AG09319 (cell line): ENCODE measurements at regions not wholly inside any gene's neighbourhood (a gene's known extent, or its start where the extent isn't known, plus 50 kb on each side); places are given as distances from the start of the nearest gene placed in this dataset.
"Not testable (repeated sequence)": the region's sequence is repeated elsewhere in the genome, so short reads cannot be mapped to it uniquely, and the experiment has no call there.

Source experiments
- DNase-seq: peaks from one replicate; pipeline ENCODE4 v3.0.0-alpha.2; 2010; ENCODE audit warnings: low read depth; ENCODE audit errors: extremely low read depth
- TF ChIP-seq, protein P1 (sequence below): IDR thresholded peaks from 2 replicates; pipeline ENCODE4 v1.5.1; 2011; ENCODE audit warnings: low read depth, mild to moderate bottlenecking, inconsistent platforms, low read length, moderate library complexity

DNA sequence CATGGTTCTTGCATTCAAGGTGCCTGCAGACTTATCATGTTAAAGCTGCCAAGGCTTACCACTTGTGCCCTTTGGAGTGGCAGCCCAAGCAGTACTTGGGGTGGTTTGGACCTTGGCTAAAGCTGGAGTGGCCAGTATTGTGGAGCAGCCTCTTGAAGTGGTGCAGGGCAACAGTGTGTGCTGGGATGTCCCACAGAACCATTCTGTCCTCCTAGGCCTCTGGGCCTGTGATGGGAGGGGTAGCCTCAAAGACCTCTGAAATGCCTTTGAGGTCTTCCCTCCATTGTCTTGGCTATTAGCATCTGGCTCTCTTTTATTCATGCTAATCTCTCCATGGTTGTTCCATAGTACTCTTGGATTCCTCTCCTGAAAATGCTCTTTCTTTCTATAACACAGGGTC is 78.2 kb upstream of the SLC24A4 start:
- TF ChIP-seq, protein P1, sequence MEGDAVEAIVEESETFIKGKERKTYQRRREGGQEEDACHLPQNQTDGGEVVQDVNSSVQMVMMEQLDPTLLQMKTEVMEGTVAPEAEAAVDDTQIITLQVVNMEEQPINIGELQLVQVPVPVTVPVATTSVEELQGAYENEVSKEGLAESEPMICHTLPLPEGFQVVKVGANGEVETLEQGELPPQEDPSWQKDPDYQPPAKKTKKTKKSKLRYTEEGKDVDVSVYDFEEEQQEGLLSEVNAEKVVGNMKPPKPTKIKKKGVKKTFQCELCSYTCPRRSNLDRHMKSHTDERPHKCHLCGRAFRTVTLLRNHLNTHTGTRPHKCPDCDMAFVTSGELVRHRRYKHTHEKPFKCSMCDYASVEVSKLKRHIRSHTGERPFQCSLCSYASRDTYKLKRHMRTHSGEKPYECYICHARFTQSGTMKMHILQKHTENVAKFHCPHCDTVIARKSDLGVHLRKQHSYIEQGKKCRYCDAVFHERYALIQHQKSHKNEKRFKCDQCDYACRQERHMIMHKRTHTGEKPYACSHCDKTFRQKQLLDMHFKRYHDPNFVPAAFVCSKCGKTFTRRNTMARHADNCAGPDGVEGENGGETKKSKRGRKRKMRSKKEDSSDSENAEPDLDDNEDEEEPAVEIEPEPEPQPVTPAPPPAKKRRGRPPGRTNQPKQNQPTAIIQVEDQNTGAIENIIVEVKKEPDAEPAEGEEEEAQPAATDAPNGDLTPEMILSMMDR, result no peak
- no peak for DNase-seq

- no peak for DNase-seq
- TF ChIP-seq, protein P1, result no peak
Measured at GRCh38 chr14:92247341-92247740, 75.6 kb upstream of the SLC24A4 start.

DNA sequence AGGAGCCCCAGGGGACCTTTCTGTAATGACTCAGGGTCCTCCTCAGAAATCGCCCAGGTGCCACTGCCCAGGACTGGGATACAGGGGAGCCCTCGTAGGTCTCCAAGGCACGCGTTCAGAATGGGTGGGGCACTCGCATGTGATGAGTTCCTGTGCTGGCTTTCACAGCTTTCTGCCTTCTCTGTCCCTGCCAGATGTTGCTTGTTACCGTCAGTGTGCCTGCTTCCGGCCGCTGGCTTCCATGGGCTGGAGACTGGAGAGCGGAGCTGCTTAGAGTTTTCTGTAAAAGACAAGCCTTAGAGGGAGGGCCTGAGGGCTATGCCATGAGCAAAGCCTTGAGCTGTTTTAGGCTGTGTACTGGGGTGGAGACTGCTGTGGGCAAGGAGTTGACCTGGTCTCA is 75.0 kb upstream of the SLC24A4 start:
- no peak for DNase-seq
- TF ChIP-seq, protein P1, result no peak

DNA sequence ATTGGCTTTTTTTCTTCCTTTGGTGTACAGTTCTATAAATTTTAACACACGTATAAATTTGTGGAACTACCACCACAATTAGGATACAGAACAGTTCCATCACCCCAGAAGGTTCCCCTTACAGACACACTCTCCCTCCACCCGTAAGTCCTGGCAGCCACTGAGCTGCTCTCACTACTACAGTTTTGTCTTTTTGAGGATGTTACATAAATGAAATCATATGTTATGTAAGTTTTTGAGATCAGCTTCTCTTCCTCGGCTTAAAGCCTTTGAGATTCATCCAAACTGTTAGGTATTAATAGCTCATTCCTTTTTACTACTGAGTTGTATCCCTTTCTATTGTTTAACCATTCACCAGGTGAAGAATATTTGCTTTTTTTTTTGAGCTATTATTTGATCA is 74.3 kb upstream of the SLC24A4 start:
- DNase-seq, result no peak
- TF ChIP-seq, protein P1, result no peak

DNA sequence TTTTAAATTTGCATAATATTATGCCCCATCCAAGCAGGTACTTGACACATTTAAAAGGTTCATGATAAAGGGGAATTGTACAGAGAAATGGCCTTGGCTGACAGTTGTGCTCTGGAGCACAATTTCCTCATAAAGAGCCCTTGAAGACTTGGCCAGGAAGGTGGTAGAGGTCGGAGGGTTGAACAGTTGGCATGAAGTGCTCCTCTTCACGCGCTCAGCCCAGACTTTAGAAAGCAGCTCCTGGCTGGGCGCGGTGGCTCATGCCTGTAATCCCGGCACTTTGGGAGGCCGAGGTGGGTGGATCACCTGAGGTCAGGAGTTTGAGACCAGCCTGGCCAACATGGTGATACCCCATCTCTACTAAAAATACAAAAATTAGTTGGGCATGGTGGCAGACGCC is 72.6 kb upstream of the SLC24A4 start:
- not testable (repeated sequence) for DNase-seq

DNA sequence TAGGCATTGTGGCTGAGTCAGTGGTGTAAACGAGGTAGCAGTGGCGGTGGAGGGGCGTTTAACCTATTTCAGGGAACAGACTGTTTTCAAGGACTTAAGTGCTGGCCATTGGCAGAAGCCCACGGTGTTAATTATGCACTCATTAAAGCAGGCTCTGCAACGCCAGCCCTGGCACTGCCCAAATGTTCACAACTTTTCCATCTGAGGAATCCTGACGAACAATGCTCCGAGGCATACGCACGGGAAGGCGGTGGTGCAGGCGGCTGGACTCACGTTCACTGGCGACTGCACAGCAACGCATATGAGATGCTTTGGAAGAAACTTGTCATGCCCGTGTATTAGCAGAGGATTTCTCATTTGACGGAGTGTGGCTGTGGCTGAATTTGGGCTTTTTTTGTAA is 70.6 kb upstream of the SLC24A4 start:
- no peak for DNase-seq
- TF ChIP-seq, protein P1, result no peak

- no peak for DNase-seq
Measured at GRCh38 chr14:92253381-92253894, 69.5 kb upstream of the SLC24A4 start.

GRCh38 chr14:92254786-92255185 is 68.2 kb upstream of the SLC24A4 start:
- TF ChIP-seq, protein P1, result no peak; the same call in none of the 2 replicates
- peak; percentile 8 for DNase-seq

More at GRCh38 chr14:92253381-92253894, 69.5 kb upstream of the SLC24A4 start:
- TF ChIP-seq, protein P1, result no peak
